HG03066 (cell line): ENCODE measurements at regions not wholly inside any gene's neighbourhood (a gene's known extent, or its start where the extent isn't known, plus 50 kb on each side); places are given as distances from the start of the nearest gene placed in this dataset.

Experiments
- ATAC-seq: cut with Tn5 transposase; IDR thresholded peaks from one replicate; pipeline ENCODE4 v1.9.1; 2021; ENCODE audit warnings: low read depth; ENCODE audit not compliant: unreplicated experiment

DNA sequence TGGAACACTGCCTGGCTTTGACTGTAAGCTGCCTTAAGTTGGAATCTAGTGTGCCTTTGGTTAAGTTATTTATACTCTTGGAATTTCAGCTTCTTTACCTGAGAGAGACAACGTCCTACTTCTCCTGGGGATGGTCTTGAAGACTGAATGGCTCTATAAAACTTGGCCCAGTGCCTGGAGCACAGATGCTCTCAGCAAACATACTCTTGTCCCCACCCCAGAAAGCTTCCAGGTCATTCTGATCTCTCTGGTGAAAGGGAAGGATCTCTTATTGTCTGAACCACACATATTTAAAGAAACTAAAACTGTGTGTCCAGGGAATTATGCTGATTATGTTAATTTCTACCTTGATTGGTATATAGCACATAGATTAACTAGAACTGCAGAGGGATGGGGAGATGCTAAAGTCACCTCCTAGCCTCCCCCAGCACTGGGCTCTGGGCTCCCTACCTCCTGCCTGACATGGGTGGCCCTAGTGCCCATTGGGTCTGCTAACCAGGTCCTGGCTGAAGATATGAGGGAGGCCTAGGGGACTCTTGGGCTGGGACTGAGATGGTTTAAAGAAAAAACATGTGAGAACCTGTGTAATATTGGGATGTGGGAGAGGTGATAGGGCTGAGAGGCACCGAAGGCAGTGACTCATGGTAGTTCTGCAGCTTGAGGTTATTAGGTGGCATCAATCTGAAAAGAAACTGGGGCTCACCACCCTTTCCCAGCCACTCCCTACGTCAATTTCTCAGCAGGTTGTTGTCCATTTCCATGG, 171.0 kb downstream of the RPLP1 start:
- no peak for ATAC-seq

DNA sequence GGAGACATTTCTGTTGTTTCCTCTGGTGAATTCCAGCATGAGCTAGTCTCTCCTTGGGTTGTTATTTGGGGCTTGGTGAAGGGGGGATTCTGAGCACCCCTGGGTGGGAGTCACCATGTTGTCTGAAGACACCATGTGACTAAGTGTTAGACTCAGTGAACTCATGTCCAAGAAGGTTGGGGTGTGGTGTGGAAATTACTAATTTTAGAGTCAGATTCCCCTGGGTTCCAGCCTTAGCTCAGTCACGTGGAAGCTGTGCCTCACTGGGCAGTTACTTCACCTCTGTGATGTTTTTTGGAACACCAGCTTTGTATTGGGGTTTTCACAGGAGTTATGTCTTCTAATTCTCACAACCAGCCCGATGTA, 171.5 kb downstream of the RPLP1 start:
- no peak for ATAC-seq

DNA sequence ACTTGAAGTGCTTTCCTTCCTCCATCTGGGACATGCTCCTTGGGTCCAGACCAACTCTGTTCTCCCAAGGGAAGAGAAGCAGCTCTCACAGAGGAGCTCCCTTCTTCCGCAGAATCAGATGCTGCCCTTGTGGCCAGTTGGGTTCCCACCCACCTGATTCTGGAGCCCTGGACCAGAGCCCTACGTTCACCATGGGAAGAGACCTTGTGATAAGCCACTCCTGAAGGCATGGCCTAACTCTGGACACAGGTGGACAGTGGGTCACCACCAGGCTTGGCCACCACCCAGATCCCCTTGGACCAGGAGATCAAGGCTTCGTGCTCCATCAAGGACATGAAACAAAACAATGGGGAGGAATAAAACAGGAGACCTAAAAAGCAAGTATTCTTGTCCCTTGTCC, 172.2 kb downstream of the RPLP1 start:
- no peak for ATAC-seq

DNA sequence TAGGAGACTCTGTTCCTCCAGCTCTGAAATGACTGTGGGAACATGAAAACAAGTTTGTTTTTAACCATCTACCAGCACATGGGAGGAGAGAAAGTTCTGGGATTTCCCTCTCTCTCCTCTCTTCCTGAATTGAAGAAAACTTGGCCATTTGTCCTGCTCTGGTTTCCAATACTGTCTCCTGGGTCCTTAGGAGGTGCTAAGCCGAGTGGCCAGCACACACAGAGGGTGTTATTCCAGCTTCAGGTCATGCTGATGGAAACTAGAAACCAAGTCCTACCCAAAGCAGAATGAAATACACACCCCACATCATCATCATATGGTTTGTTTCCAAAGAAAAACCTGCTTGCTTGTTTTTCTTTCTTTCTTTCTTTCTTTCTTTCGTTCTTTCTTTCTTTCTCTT, 172.7 kb downstream of the RPLP1 start:
- no peak for ATAC-seq

DNA sequence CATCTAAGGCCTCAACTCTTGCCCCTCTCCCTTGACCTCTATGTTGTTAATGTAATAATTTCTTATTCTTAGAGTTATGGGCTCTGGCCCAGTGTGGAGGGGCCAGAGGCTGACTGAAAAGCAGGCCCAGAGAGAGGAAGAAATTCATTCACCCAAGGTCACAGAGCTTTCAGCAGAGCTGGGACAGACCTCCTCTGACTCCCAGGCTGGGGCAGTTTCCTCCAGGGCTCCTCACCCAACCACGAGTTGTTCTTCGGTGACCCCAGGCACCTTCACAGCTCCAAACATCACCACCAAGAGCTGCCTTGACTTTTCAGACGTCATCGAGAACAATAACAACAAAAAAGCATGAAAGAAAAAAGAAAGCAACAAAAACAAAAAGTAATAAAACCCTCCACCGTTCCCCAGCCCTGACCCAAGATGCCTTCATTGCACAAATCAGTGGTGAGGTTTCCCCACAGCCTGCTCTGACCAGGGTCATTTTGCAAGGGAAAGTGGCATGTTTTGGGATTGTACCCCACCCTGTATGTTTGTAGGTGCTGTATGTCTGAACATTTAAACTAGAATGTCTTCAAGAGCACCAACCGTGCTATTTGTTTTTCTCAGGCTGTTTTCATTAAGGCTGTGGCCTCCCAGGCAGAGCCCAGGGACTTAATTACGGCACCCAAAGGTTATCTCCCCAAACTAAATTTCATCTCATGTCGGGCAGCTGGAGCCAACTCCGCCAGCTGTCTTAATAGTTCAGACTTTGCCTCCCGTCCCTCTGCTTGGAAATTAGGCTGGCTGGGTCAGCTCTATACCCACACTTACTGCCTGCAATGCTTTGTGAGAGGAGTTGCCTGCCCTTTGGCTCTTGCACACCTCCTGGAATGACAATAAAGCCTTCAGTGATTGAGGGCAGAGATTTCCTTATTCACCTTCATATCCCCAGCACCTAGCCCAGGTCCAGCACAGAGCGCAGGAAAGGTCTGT, 173.8 kb downstream of the RPLP1 start:
- no peak for ATAC-seq

DNA sequence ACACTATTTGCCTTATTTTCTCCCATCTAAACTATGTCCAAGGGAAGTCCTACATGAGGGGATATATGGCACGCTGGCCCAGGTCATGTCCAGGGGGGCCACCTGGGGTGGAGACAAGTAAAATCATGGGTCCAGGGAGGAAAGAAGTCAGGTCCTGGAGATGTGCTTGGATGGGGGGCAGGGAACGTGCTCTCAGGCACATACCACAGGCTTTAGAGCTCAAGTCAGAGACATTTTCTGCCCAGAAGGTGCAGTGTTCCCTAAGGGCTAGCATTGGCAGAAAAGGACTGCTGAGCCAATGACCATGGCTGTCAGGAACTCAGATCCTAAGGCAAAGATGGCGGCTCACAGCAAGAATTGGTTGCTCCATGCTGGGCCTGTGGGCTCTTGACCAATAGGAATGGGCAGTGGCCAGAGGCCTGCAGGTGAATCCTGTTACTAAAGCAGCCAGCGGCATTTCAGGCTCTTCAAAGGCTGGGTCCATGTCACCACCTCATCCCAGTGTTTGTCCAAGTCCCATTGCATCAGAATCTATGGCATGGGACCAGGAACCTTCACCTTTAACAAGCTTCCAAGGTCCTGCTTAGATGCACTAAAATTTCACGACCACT, 175.0 kb downstream of the RPLP1 start:
- ATAC-seq: no peak

DNA sequence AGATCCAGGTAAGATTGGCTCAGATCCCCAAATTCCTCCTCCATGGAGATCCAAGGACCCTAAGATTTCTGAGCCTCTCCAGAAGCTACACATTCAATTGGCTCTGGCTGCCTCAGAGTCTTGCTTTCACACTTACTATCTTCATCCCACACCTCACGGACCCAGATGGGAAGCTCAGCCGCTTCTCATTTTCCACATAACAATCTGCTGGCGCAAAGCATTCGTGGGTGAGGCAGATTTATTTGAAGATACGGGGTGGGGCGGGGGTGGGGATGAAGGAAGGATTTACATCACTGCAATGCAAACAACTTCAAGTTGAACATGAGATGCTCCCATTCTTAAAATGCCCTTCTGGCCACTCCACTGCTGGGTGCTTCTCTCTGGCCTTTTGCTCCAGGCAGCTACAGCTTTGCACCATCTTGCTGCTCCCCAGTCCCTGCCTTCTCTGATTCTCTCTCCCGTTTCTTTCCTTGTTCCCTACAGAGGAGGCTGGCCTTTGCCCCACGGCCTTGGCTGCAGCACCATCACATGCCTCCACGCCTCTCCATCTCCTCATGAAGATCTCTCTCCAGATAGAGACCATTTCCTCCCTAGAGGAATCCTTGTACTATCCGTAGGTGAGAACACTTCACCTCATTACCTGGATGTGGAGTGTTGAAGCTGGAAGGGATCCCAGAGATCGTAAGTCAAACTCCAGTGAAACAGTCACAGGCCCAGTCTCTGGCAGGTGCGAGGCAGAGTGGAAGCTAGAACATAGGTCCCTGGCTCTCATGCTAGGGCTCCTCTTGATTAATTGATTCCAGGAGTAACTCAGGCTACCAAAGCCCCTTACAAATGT, 175.9 kb downstream of the RPLP1 start:
- no peak for ATAC-seq

DNA sequence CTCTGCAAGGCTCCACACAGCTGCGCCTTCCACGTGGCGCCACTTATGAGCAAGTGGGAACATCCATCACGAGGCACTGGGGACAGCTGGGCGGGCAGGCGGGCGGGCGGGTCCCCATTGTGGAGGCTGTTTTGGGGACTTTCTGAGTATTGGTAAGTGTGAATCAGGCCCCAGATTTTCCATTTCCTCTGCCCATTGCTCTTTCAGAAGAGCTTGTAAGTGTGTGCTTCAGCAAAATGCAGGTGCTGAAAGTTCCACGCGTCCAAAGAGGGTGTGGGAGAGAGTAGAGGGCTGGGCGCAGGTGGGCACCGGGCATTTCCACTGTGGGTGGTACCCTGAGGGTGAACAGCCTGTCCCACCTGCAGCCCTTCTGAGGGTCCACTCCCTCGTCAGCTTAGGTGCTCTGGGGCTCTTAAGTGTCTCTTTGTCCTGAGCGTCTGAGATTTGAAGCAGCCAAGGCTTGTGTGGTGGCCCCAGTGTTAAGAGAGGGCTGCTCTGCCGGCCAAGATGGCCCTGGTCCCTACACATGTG, 177.1 kb downstream of the RPLP1 start:
- no peak for ATAC-seq

DNA sequence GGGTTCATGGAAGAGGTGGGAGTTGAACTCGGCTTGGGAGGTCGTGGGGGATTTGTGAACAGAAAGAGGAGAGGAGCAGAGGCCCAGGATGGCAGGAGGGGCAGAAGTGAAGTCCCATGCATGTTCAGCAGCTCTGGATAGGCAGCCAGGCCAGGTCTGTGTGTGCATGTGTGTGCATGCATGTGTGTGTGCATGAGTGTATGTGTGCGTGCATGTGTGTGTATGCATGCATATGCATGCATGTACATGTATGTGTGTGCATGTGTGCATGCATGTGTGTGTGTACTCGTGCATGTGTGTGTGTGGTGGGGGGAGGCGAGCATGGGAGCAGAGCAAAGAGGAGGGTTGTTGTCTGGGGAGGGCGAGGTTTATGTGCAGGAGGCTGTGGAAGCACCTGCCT, 178.4 kb downstream of the RPLP1 start:
- ATAC-seq: no peak

DNA sequence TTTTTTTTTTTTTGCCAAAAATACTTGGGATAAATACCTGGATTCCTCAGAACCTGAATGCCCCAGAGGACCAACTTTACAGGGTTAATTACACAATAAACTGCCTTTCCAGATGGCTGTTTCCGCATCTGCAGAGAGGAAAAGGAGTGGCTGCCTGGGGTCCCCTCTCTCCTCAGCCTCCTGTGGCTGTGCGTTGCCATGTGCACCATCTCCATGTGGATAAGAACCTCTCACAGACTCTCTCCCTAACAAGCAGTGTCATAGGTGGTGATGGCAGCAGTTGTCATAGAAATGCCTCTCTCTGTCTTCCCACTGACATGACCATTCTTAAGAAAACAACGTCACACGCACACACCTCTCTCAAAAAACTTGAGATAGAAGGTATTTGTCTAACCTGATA, 179.4 kb downstream of the RPLP1 start:
- no peak for ATAC-seq

DNA sequence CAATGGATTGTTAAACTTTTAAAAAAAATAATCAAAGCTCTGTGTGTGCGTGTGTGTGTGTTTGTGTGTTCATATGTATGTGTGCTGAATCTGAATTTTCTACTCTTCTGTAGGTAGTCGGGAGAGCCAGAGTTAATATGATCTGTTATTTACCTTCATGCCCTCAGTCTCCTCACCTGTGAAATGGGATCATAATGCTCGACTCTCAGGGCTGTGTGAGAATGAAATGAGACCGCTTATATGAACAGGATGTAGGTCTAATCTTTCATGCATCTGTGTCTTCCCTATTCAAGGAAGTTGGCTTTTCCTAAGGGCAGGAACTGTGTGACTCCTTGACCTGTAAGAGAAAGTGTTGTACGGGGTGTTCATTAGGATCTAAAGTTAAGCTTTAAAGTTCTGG, 182.2 kb downstream of the RPLP1 start:
- no peak for ATAC-seq

DNA sequence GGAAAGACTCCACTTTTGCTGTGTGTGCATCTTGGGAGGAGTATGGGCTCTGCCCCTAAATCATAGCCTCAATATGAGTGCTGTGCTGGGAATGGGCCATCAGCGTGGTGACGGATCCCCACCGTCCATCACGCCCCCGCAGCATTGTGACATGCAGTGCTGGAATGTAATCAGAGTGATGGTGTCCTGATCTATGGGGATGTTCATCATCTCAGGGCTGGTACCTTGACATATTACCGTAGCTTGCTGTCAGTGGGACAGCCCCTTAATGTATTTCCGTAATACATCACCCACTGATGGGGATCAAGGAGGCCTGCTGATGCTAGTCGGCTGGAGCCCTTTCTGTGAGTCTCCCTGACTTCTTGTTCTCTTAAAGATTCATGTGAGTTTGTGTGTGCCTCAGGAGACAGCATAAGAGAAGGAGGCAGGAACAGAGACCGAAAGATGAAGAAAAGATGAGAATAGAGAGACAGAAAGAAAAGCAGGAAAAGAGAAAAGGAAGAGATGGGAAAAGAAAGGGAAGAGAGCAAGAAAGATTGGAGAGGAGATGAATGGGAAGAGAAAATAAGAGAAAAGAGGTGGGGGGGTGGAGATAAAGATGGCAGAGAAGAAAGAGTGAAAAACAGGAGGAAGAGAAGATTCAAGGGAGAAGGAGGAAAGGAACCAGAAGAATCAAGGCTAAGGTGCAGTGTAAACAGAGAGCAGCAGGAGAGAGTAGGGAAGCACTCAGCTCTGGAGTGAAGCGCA, 183.7 kb downstream of the RPLP1 start:
- ATAC-seq: no peak

DNA sequence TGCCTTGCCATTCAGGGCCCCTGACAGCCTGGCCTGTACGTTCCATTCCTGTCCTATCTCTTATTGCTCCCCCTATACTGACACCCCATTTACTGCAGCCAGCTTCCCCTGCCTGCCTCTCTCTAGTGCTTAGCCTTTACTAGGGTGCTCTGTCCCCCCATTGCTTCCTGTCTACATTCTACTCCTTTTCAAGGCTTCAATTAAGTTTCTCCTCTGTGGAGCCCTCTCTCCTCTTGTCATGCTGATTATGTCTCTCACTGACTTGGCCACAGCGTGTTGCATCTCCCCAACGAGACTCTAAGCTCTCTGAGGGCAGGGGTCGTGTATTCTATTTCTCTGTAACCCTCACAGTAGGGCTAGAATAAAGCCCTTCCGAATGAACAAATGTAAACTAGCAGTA, 185.2 kb downstream of the RPLP1 start:
- ATAC-seq: no peak

DNA sequence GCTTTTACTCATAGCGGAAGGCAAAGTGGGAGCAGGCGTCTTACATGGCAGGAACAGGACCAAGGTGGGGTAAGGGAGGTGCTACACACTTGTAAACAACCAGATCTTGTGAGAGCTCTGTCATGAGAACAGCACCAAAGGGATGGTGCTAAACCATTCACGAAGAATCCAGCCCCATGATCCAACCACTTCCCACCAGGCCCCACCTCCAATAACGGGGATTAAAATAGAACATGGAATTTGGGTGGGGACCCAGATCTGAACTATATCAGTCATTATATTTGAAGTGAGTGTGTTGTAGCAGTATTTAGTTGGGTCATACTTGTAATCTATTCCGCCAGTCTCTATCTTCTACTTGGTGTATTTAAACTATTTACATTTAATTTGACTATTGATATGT, 190.9 kb downstream of the RPLP1 start:
- ATAC-seq: no peak

DNA sequence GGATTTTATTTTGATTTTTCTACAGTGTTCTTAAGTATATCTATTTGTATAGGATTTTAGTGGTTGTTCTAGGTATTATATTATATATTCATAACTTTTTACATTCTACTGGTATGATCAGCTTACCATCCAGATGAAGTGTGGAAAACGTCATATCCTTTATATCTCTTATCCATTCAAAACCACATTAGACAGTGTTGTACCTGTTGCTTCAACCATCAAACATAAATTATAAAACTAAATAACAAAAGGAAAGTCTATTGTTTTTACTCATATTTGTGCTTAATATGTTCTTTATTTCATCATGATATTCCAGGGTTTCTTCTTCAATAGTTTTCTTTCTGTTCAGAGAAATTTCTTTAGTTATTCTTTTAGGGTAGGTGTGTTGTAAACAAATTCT, 191.4 kb downstream of the RPLP1 start:
- no peak for ATAC-seq

DNA sequence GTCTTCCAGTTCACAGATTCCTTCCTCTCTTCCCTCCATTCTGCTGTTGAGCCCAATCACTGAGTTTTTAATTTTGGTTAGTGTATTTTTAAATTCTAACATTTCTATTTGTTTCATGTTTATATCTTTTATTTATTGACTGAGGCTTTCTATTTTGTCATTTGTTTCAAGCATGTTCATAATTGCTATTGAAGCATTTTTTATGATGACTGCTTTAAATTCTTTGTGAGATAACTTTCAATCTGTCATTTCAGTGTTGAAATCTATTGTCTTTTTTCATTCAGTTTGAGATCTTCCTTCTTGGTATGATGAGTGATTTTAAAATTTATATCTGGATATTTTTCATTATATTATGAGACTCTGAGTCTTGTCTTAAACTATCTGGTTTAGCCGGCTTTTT, 192.3 kb downstream of the RPLP1 start:
- no peak for ATAC-seq

DNA sequence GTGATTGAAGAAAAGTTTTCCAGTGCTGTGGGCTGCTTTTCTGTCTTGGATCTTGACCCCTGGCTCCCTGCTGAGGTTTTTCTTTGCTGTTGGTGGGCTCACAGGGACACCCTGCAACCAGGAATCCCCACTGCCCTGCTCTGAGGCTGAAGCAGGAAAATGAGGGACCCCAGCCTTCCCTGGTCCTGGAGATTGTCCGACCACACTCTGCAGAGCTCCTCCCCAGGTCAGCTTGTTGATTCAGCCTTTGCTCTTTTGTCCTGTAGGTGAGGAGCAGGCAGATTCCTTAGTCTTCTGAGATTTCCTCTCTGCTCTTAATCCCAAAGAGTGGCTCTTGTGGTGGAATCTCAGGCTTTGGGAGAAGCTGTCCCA, 194.5 kb downstream of the RPLP1 start:
- no peak for ATAC-seq

DNA sequence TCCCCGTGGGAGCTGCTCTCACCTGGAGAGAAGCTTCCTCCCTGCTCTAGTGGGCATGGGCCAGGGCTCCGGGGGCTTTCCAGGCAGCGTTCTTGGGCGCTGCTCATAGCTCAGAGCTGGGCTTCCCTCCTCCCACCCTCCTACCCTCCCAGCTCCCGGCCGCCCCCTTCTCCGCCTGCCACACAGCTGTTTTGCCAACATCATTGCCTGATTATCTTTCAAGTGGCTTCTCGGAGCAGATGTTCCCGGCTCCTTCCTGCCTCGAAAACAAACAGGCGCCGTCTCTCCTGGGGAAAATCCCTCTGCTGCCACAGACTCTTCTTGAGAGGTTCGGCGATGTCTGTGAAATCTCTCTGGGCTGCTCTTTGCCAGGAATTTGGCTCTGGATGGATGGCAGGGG, 195.6 kb downstream of the RPLP1 start:
- no peak for ATAC-seq

DNA sequence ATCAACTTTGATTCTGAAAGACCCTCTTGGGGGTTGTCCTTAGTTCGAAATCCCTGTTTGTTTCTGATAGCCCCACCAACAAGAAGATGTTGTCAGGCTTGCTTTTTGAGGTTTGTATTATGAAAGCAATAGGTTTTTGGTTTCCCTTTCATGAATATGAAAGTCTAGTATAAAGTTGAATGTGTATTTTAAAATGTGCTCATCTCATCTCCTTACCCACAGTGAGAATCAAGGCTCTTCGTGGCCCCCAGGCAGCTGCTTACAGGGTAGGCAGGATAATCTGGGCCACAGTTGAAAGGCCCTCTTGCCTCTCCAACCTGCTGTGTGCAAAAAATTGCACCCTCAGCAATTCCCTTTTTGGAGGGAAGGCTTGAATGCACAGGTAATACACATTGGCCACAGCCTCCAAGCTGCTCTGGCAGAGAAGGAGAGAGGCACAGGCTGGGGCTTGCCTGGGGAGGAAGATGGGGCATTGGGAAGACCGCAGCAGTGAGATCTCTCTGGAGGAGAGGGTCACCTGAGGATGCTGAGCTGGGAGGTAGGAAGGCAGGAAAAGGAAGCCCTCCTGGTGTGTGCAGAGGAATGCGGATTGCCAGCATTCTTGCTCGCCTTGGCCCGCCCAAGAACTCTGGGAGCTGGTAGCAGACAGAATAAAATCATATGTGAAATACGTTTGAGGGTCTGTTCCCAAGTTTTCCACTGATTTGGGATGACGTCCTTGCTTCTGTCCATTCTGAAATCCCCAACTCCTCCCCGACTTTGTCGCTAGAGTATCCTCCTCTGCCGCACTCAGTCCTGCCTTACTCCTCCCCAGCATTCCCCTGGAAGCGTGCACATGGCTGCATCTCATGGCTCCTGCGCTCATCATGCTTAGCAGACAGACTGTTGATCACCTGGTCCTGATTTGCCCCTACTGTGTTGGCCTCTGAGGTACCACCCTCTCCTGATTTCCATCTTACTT, 196.4 kb downstream of the RPLP1 start:
- no peak for ATAC-seq
